SKM-1 treated with dmso at 0.1 percent for 144 hours (cell line): ENCODE measurements at regions not wholly inside any gene's neighbourhood (a gene's known extent, or its start where the extent isn't known, plus 50 kb on each side); places are given as distances from the start of the nearest gene placed in this dataset.

Experiments
- DNase-seq: peaks from one replicate; lab custom pipeline; 2025; ENCODE audit not compliant: unreplicated experiment; lab: John Stamatoyannopoulos, UW

GRCh38 chr9:115964710-115965347 is 188.8 kb upstream of the PAPPA start:
- DNase-seq = no peak

- no peak for DNase-seq
Observed at GRCh38 chr9:115966660-115967059, 186.9 kb upstream of the PAPPA start.

- DNase-seq = no peak
Observed at GRCh38 chr9:115969096-115969495, 184.5 kb upstream of the PAPPA start.

GRCh38 chr9:115972362-115972761 is 181.2 kb upstream of the PAPPA start:
- DNase-seq = no peak

GRCh38 chr9:115972843-115973595 is 180.6 kb upstream of the PAPPA start:
- DNase-seq = no peak

- DNase-seq = no peak
Observed at GRCh38 chr9:115976781-115977180, 176.8 kb upstream of the PAPPA start.

- no peak for DNase-seq
Observed at GRCh38 chr9:115978091-115978490, 175.5 kb upstream of the PAPPA start.

- no peak for DNase-seq
Observed at GRCh38 chr9:115978659-115979096, 174.9 kb upstream of the PAPPA start.

- DNase-seq = no peak
Observed at GRCh38 chr9:115980054-115980453, 173.5 kb upstream of the PAPPA start.

- no peak for DNase-seq
Observed at GRCh38 chr9:115980502-115980901, 173.1 kb upstream of the PAPPA start.

- DNase-seq = no peak
Observed at GRCh38 chr9:115980976-115981375, 172.6 kb upstream of the PAPPA start.

GRCh38 chr9:115983366-115983765 is 170.2 kb upstream of the PAPPA start:
- no peak for DNase-seq

- no peak for DNase-seq
Observed at GRCh38 chr9:115985657-115986056, 167.9 kb upstream of the PAPPA start.

GRCh38 chr9:115986508-115986907 is 167.1 kb upstream of the PAPPA start:
- DNase-seq = no peak

GRCh38 chr9:115988701-115989100 is 164.9 kb upstream of the PAPPA start:
- no peak for DNase-seq

GRCh38 chr9:115989831-115990230 is 163.8 kb upstream of the PAPPA start:
- no peak for DNase-seq

GRCh38 chr9:115992834-115993233 is 160.8 kb upstream of the PAPPA start:
- no peak for DNase-seq

GRCh38 chr9:115997923-115998322 is 155.7 kb upstream of the PAPPA start:
- DNase-seq = no peak

- DNase-seq = no peak
Observed at GRCh38 chr9:115998666-115999065, 154.9 kb upstream of the PAPPA start.

GRCh38 chr9:115999498-115999897 is 154.1 kb upstream of the PAPPA start:
- DNase-seq = no peak

GRCh38 chr9:116000748-116001329 is 152.8 kb upstream of the PAPPA start:
- DNase-seq = no peak

GRCh38 chr9:116002181-116002580 is 151.4 kb upstream of the PAPPA start:
- DNase-seq = no peak
